ENCODE measurements at regions not wholly inside any gene's neighbourhood (a gene's known extent, or its start where the extent isn't known, plus 50 kb on each side); places are given as distances from the start of the nearest gene placed in this dataset.

DNA sequence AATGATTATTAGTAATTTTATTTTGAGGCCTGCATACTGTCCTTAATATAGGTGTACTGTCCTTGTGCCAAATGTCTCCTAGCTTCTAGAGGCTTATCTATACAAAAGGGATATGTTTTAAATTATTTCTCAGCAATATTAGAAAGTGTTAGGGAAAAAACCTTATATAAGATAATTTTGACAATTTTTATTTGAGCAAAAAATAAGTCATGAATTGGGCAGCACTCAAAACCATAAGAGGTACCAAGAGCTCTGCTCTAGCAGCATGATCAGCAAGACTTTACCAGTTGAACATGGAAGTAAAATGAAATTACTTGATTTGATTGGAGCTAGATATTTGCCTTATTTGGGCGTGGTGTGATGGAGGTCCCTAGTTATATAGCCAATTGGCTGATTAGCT is 157.1 kb downstream of the PTBP2 start:
- TF ChIP-seq MYNN (tag by site-specific recombination; IDR thresholded peaks at IDR 0.05; ENCODE audit: borderline replicate concordance) (no peak), ZNF146 (tag by site-specific recombination; IDR thresholded peaks at IDR 0.05) (no peak), BCL11B (tag by site-specific recombination; IDR thresholded peaks at IDR 0.05; ENCODE audit: low read depth) (no peak), TCF7L2 (IDR thresholded peaks at IDR 0.05; ENCODE audit: borderline replicate concordance, low read depth, low read length) (no peak)
- TF ChIP-seq, protein P1, sequence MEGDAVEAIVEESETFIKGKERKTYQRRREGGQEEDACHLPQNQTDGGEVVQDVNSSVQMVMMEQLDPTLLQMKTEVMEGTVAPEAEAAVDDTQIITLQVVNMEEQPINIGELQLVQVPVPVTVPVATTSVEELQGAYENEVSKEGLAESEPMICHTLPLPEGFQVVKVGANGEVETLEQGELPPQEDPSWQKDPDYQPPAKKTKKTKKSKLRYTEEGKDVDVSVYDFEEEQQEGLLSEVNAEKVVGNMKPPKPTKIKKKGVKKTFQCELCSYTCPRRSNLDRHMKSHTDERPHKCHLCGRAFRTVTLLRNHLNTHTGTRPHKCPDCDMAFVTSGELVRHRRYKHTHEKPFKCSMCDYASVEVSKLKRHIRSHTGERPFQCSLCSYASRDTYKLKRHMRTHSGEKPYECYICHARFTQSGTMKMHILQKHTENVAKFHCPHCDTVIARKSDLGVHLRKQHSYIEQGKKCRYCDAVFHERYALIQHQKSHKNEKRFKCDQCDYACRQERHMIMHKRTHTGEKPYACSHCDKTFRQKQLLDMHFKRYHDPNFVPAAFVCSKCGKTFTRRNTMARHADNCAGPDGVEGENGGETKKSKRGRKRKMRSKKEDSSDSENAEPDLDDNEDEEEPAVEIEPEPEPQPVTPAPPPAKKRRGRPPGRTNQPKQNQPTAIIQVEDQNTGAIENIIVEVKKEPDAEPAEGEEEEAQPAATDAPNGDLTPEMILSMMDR (tag by site-specific recombination; IDR thresholded peaks at IDR 0.05) = no peak

Data from HEK293 (cell line).